Activated naive CD8-positive, alpha-beta T cell treated with anti-CD3 and anti-CD28 coated beads for 36 hours (primary cell): ENCODE measurements at regions not wholly inside any gene's neighbourhood (a gene's known extent, or its start where the extent isn't known, plus 50 kb on each side); places are given as distances from the start of the nearest gene placed in this dataset.

Experiments
- DNase-seq: peaks from one replicate; pipeline ENCODE4 v3.0.0; 2021
- H3K27ac Mint-ChIP-seq: one replicate; pipeline ENCODE4 v1.8.0; 2022; ENCODE audit warnings: mild to moderate bottlenecking, moderate library complexity, mixed read lengths
- H3K27me3 Mint-ChIP-seq: one replicate; pipeline ENCODE4 v1.8.0; 2022; ENCODE audit warnings: mild to moderate bottlenecking, mixed read lengths
- H3K36me3 Mint-ChIP-seq: one replicate; pipeline ENCODE4 v1.8.0; 2021; ENCODE audit warnings: mild to moderate bottlenecking, mixed read lengths
- H3K4me1 Mint-ChIP-seq: one replicate; pipeline ENCODE4 v1.8.0; 2021; ENCODE audit warnings: mixed read lengths
- H3K4me3 Mint-ChIP-seq: one replicate; pipeline ENCODE4 v1.8.0; 2022; ENCODE audit warnings: mild to moderate bottlenecking, moderate library complexity, mixed read lengths
- H3K9me3 Mint-ChIP-seq: one replicate; pipeline ENCODE4 v1.8.0; 2022; ENCODE audit warnings: mixed read lengths

GRCh38 chr10:93193906-93194305, 120.2 kb downstream of the CYP26A1 start:
- no peak overlapping the region for H3K27ac Mint-ChIP-seq
- no peak overlapping the region for H3K4me3 Mint-ChIP-seq
- no peak for DNase-seq
- no peaks in the 10 kb centered on the region for H3K9me3 Mint-ChIP-seq
- H3K27me3 Mint-ChIP-seq: peaks cover 21% of the 10 kb centered on the region
- H3K36me3 Mint-ChIP-seq: no peaks in the 10 kb centered on the region
- peaks cover 10% of the 10 kb centered on the region for H3K4me1 Mint-ChIP-seq

GRCh38 chr10:93198401-93199131, 124.9 kb downstream of the CYP26A1 start:
- H3K36me3 Mint-ChIP-seq: no peaks in the 10 kb centered on the region
- H3K9me3 Mint-ChIP-seq: no peaks in the 10 kb centered on the region
- H3K27ac Mint-ChIP-seq: no peak overlapping the region
- peaks cover 10% of the 10 kb centered on the region for H3K27me3 Mint-ChIP-seq
- H3K4me1 Mint-ChIP-seq: peaks cover 14% of the 10 kb centered on the region
- no peak overlapping the region for H3K4me3 Mint-ChIP-seq
- no peak for DNase-seq

GRCh38 chr10:93199191-93199751, 125.6 kb downstream of the CYP26A1 start:
- Mint-ChIP-seq H3K36me3 (no peaks in the 10 kb centered on the region), H3K4me3 (no peak overlapping the region), H3K27ac (no peak overlapping the region), H3K27me3 (peaks cover 5% of the 10 kb centered on the region), H3K4me1 (peaks cover 14% of the 10 kb centered on the region), H3K9me3 (no peaks in the 10 kb centered on the region)
- DNase-seq: no peak

- no peaks in the 10 kb centered on the region for H3K4me1 Mint-ChIP-seq
- no peak overlapping the region for H3K27ac Mint-ChIP-seq
- H3K36me3 Mint-ChIP-seq: no peaks in the 10 kb centered on the region
- no peak overlapping the region for H3K4me3 Mint-ChIP-seq
- H3K9me3 Mint-ChIP-seq: no peaks in the 10 kb centered on the region
- H3K27me3 Mint-ChIP-seq: no peaks in the 10 kb centered on the region
- DNase-seq: no peak
These were observed 131.1 kb downstream of the CYP26A1 start for GRCh38 chr10:93204494-93205485.

- no peaks in the 10 kb centered on the region for H3K36me3 Mint-ChIP-seq
- no peak overlapping the region for H3K27ac Mint-ChIP-seq
- no peak for DNase-seq
- no peaks in the 10 kb centered on the region for H3K4me1 Mint-ChIP-seq
- no peaks in the 10 kb centered on the region for H3K27me3 Mint-ChIP-seq
- H3K9me3 Mint-ChIP-seq: no peaks in the 10 kb centered on the region
- no peak overlapping the region for H3K4me3 Mint-ChIP-seq
These were observed 133.0 kb downstream of the CYP26A1 start for GRCh38 chr10:93206652-93207051.

- no peak overlapping the region for H3K27ac Mint-ChIP-seq
- no peaks in the 10 kb centered on the region for H3K36me3 Mint-ChIP-seq
- H3K27me3 Mint-ChIP-seq: no peaks in the 10 kb centered on the region
- no peaks in the 10 kb centered on the region for H3K9me3 Mint-ChIP-seq
- H3K4me3 Mint-ChIP-seq: no peak overlapping the region
- no peaks in the 10 kb centered on the region for H3K4me1 Mint-ChIP-seq
- no peak for DNase-seq
These were observed 135.2 kb downstream of the CYP26A1 start for GRCh38 chr10:93208717-93209464.

GRCh38 chr10:93211991-93212390, 138.3 kb downstream of the CYP26A1 start:
- Mint-ChIP-seq H3K4me3 (no peak overlapping the region), H3K9me3 (no peaks in the 10 kb centered on the region), H3K27ac (no peak overlapping the region), H3K27me3 (no peaks in the 10 kb centered on the region), H3K36me3 (no peaks in the 10 kb centered on the region), H3K4me1 (no peaks in the 10 kb centered on the region)
- DNase-seq: no peak

GRCh38 chr10:93215312-93215711, 141.6 kb downstream of the CYP26A1 start:
- no peak overlapping the region for H3K27ac Mint-ChIP-seq
- H3K4me1 Mint-ChIP-seq: no peaks in the 10 kb centered on the region
- no peaks in the 10 kb centered on the region for H3K27me3 Mint-ChIP-seq
- H3K4me3 Mint-ChIP-seq: no peak overlapping the region
- no peaks in the 10 kb centered on the region for H3K36me3 Mint-ChIP-seq
- no peaks in the 10 kb centered on the region for H3K9me3 Mint-ChIP-seq
- no peak for DNase-seq

GRCh38 chr10:93216341-93216985, 142.8 kb downstream of the CYP26A1 start:
- no peak overlapping the region for H3K4me3 Mint-ChIP-seq
- H3K36me3 Mint-ChIP-seq: no peaks in the 10 kb centered on the region
- H3K9me3 Mint-ChIP-seq: no peaks in the 10 kb centered on the region
- no peak overlapping the region for H3K27ac Mint-ChIP-seq
- H3K27me3 Mint-ChIP-seq: no peaks in the 10 kb centered on the region
- DNase-seq: no peak
- H3K4me1 Mint-ChIP-seq: no peaks in the 10 kb centered on the region

GRCh38 chr10:93218386-93218785, 144.7 kb downstream of the CYP26A1 start:
- Mint-ChIP-seq H3K36me3 (no peaks in the 10 kb centered on the region), H3K4me3 (no peak overlapping the region), H3K27me3 (no peaks in the 10 kb centered on the region), H3K9me3 (no peaks in the 10 kb centered on the region), H3K4me1 (no peaks in the 10 kb centered on the region), H3K27ac (no peak overlapping the region)
- no peak for DNase-seq

- Mint-ChIP-seq H3K36me3 (no peaks in the 10 kb centered on the region), H3K27me3 (no peaks in the 10 kb centered on the region), H3K4me3 (no peak overlapping the region), H3K4me1 (no peaks in the 10 kb centered on the region), H3K27ac (no peak overlapping the region), H3K9me3 (no peaks in the 10 kb centered on the region)
- no peak for DNase-seq
These were observed 145.7 kb downstream of the CYP26A1 start for GRCh38 chr10:93219347-93219746.

GRCh38 chr10:93220296-93221170, 146.8 kb downstream of the CYP26A1 start:
- no peak overlapping the region for H3K4me3 Mint-ChIP-seq

GRCh38 chr10:93221171-93221496, 147.4 kb downstream of the CYP26A1 start:
- no peaks in the 10 kb centered on the region for H3K27me3 Mint-ChIP-seq
- no peak for DNase-seq
- H3K9me3 Mint-ChIP-seq: no peaks in the 10 kb centered on the region
- H3K4me1 Mint-ChIP-seq: no peaks in the 10 kb centered on the region
- no peaks in the 10 kb centered on the region for H3K36me3 Mint-ChIP-seq
- no peak overlapping the region for H3K4me3 Mint-ChIP-seq
- no peak overlapping the region for H3K27ac Mint-ChIP-seq

More at GRCh38 chr10:93220296-93221170, 146.8 kb downstream of the CYP26A1 start:
- H3K27ac Mint-ChIP-seq: no peak overlapping the region
- H3K36me3 Mint-ChIP-seq: no peaks in the 10 kb centered on the region
- no peaks in the 10 kb centered on the region for H3K27me3 Mint-ChIP-seq
- H3K9me3 Mint-ChIP-seq: no peaks in the 10 kb centered on the region
- no peak for DNase-seq
- no peaks in the 10 kb centered on the region for H3K4me1 Mint-ChIP-seq

GRCh38 chr10:93221521-93221920, 147.8 kb downstream of the CYP26A1 start:
- Mint-ChIP-seq H3K4me3 (no peak overlapping the region), H3K4me1 (no peaks in the 10 kb centered on the region), H3K36me3 (no peaks in the 10 kb centered on the region), H3K27ac (no peak overlapping the region), H3K27me3 (no peaks in the 10 kb centered on the region), H3K9me3 (no peaks in the 10 kb centered on the region)
- DNase-seq: no peak
